ENCODE measurements at regions not wholly inside any gene's neighbourhood (a gene's known extent, or its start where the extent isn't known, plus 50 kb on each side); places are given as distances from the start of the nearest gene placed in this dataset.

DNA sequence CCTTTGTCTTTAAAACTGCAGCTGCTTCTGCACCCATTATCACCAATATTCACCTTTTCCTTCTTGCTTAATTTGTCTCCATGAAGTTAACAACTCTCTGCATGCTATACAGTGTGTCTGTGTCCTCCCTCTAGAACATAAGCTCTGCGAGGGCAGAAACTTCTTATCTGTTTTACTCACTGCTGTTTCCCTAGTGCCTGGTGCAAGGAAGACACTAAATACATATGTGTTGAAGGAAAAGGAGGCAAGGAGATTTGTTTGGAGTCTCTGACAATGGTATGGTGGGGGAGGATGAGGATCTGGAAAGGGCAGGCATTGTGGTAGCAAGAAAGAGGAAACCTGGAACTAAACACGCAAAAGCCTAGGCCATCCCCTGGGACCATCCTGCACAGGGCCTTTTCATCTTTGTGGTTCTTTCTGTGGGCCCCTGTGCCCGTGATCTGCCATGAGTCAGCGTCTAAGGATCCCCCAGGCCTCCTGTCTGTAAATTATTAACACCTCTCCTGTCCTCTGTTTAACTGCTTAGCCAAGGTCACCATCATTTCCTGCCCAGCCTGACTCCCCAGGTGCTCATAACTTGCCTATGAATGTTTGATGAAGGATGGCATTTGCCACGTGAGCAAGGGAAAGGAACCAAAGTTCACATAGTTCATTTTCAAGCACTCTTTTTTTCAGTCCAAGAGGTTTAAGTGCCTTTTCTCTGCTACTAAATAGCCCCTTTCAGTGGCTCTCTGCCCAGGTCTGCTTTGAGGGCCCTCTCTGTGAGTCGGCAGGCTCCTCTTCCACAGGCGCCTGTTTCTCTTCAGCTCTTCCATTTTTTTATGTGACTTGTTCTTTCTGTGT, 131.1 kb downstream of the RASSF10 start:
- peaks cover 15 to 30% of the 10 kb centered on the region in 2 donors for H3K4me1 ChIP-seq
- no peaks in the 10 kb centered on the region for H3K27me3 ChIP-seq
- 28 to 45% methylated on average over 7 of the region's 7 CpGs for WGBS, 2 donors
- DNase-seq: peak; percentile 94 to 95
- TF ChIP-seq POLR2A (IDR thresholded peaks at IDR 0.05): no peak
- TF ChIP-seq, protein P1, sequence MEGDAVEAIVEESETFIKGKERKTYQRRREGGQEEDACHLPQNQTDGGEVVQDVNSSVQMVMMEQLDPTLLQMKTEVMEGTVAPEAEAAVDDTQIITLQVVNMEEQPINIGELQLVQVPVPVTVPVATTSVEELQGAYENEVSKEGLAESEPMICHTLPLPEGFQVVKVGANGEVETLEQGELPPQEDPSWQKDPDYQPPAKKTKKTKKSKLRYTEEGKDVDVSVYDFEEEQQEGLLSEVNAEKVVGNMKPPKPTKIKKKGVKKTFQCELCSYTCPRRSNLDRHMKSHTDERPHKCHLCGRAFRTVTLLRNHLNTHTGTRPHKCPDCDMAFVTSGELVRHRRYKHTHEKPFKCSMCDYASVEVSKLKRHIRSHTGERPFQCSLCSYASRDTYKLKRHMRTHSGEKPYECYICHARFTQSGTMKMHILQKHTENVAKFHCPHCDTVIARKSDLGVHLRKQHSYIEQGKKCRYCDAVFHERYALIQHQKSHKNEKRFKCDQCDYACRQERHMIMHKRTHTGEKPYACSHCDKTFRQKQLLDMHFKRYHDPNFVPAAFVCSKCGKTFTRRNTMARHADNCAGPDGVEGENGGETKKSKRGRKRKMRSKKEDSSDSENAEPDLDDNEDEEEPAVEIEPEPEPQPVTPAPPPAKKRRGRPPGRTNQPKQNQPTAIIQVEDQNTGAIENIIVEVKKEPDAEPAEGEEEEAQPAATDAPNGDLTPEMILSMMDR (IDR thresholded peaks at IDR 0.05): no peak
- H3K9me3 ChIP-seq: no peaks in the 10 kb centered on the region
- H3K4me3 ChIP-seq (replicated peaks in 1 of 3): no peak overlapping the region
- peak overlapping the region; percentile 27 to 74 (median 40) for H3K27ac ChIP-seq
- no peaks in the 10 kb centered on the region for H3K36me3 ChIP-seq
- intact Hi-C loops (cut with DNase I): no loop called here

DNA sequence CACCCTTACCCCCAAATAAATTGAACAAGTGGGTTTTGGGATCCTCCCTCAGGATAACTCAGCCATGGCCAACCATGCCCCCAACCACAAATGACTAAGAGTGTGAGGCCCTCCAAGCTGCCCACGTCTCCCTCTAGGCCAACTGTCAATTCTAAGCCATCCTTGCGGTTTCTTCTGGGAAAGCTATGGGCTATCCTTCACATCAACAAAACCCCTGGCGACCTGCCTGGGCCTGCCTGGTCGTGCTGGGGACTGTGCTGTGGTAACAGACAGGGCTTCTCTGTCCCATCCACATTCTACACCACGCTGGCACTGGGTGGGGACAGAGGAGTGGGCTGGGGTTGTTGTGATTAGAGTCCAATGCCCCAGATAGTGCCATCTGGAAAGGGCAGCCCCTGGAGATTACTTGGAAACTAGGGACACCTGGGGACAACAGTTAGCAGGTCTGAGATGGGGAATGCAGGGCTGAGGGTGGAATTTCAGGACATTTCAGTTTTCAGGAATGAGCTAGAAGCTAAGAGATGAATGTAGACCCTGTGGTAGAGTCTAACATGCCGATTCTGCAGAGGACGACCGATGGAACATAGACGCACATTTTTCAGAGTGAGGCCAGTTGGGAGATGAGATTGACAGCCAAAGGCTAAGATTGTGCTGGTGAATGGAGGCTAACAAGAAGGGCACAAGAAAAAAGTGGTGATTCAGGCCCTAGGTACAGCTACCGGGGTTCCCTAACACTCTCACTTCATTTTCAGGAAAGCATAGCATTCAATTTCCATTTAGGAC, 131.9 kb downstream of the RASSF10 start:
- intact Hi-C loops (cut with DNase I): no loop called here
- H3K36me3 ChIP-seq: no peaks in the 10 kb centered on the region
- 78 to 81% methylated on average over 10 of the region's 10 CpGs for WGBS, 2 donors
- peak overlapping the region in 2 of 3 donors; percentile 38 to 74 for H3K27ac ChIP-seq
- H3K4me3 ChIP-seq (replicated peaks in 1 of 3): no peak overlapping the region
- H3K9me3 ChIP-seq: no peaks in the 10 kb centered on the region
- TF ChIP-seq, protein P1 (IDR thresholded peaks at IDR 0.05): no peak
- TF ChIP-seq POLR2A (IDR thresholded peaks at IDR 0.05): no peak
- H3K4me1 ChIP-seq: peaks cover 11 to 21% of the 10 kb centered on the region in 2 donors
- peak; percentile 14 to 44 for DNase-seq
- H3K27me3 ChIP-seq: no peaks in the 10 kb centered on the region

DNA sequence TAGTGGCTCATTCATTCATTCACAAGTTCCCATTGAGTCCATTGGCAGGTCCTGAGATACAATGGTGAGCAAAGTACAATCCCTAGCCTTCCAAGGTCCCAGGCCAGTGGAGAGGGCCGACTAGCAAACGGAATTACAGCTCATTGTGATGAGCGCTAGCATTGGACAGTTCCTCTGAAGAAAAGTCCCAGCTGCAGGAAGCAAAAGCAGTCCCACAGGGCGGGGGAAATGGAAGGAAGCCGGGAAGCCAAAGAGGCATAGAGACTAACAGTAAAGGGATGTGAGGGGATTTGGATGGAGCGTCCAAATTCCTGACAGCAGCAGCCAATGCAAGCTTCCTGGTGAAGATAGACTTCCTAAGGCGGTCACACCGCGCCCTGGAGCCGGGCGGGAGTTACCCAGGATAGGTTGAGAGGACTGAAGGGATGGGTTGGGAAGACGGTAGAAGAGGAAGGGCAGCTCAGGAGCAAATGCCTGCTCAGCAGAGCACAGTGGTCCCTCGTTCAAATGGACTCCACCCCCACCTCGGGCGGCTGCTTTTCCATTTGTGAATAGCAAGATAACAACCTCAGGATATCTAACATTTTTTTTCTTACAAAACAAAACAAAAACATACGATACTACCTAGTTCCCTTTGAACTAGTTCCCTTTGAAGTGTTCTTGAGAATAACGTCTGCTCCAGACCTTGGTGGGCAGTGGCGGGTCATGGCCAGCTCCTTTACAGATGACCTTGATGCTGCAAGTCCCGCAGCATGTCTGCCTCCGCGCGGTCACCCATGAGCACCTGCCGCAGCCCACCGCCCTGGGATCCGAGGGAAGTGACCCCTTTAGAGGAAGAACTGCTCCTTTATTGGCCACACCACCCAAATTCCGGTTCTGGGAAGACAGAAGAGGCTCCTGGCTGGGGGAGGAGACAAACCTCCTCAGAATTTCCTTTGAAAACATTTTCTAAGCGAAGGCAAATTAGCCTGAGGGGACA, 132.9 kb downstream of the RASSF10 start:
- no peak for DNase-seq
- intact Hi-C loops (cut with DNase I): no loop called here
- H3K27ac ChIP-seq: no peak overlapping the region
- peaks cover 11 to 18% of the 10 kb centered on the region in 2 donors for H3K4me1 ChIP-seq
- WGBS, 2 donors: 69 to 76% methylated on average over 25 to 27 of the region's 27 CpGs
- no peaks in the 10 kb centered on the region for H3K36me3 ChIP-seq
- no peak overlapping the region for H3K4me3 ChIP-seq (replicated peaks in 1 of 3)
- no peaks in the 10 kb centered on the region for H3K27me3 ChIP-seq
- H3K9me3 ChIP-seq: no peaks in the 10 kb centered on the region
- TF ChIP-seq POLR2A (IDR thresholded peaks at IDR 0.05): no peak
- TF ChIP-seq, protein P1 (IDR thresholded peaks at IDR 0.05): no peak

DNA sequence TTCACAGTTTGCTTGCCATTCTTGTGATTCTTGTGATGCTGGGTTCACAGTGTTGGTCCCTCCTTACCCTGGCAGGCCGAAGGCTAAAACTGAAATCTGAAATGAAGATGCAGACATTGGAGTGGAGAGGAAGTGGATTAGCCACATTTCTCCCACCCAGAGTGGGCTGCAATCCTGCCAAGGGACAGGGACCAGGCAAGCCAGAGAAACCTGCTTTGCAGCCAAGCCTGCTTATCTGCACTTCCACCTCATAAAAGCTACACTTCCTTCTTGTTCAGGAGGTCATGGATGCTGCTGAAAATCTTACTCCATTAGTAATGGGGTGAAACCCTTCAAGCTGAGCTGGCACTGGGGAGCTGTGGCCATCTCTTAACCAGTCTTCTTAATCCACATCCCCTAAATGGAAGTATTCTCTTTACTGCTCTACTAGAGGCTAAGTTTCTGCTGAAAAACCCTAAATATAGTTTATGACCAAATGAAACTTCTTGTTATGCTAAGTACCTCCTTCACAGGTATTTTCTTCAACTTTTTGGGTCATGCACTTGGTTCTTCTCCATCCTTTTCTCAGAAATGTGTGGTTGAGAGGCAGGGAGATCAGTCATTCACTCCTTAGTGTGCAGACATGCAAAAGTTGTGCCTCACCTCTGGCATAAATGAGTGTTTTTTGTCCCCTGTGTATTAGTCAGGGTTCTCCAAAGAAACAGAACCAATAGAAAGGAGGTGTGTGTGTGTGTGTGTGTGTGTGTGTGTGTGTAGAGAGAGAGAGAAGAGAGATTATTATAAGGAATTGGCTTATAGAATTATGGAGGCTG, 133.9 kb upstream of the BMAL1 start:
- 91 to 100% methylated on average over 1 of the region's 1 CpG for WGBS, 2 donors
- DNase-seq: no peak
- Histone ChIP-seq H3K4me3 (replicated peaks in 1 of 3) (no peak overlapping the region), H3K27me3 (no peaks in the 10 kb centered on the region), H3K36me3 (no peaks in the 10 kb centered on the region), H3K27ac (no peak overlapping the region), H3K4me1 (peaks cover 11 to 18% of the 10 kb centered on the region in 2 donors), H3K9me3 (no peaks in the 10 kb centered on the region)
- intact Hi-C loops (cut with DNase I): no loop called here
- TF ChIP-seq POLR2A (IDR thresholded peaks at IDR 0.05): no peak
- TF ChIP-seq, protein P1 (IDR thresholded peaks at IDR 0.05): no peak

Data from thyroid gland (tissue), 4 donors.